GM21528 (cell line): ENCODE measurements at regions not wholly inside any gene's neighbourhood (a gene's known extent, or its start where the extent isn't known, plus 50 kb on each side); places are given as distances from the start of the nearest gene placed in this dataset.

Experiments
- ATAC-seq: cut with Tn5 transposase; IDR thresholded peaks from one replicate; pipeline ENCODE4 v1.9.1; 2021; ENCODE audit warnings: mild to moderate bottlenecking, moderate library complexity; ENCODE audit not compliant: unreplicated experiment, low FRiP score

DNA sequence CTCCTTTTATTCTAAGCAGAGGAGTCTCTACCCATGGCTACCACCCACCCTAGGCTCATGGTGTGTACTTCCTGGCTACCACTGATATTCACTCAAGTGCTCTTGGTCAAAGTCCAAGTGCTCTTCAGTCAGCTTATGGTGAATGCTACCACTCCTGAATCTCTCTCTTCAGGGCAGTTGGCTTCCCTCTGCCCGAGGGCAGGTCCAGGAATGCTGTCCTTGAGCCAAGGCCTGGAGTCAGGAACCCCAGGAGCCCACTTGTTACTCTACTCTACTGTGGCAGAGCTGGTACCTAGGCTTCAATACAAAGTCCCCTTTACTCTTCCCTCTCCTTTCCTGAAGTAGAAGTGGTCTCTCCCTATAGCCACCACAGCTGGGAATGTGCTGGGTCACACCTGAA, 226.0 kb downstream of the DIPK2A start:
- no peak for ATAC-seq

GRCh38 chr3:144200004-144200403, 228.4 kb downstream of the DIPK2A start:
- no peak for ATAC-seq

- ATAC-seq = no peak
These were observed 228.8 kb downstream of the DIPK2A start for GRCh38 chr3:144200466-144200865.

GRCh38 chr3:144221761-144222160, 250.1 kb downstream of the DIPK2A start:
- no peak for ATAC-seq

GRCh38 chr3:144229330-144229729, 257.7 kb downstream of the DIPK2A start:
- no peak for ATAC-seq

- ATAC-seq = no peak
These were observed 258.3 kb downstream of the DIPK2A start for GRCh38 chr3:144229953-144230352.

DNA sequence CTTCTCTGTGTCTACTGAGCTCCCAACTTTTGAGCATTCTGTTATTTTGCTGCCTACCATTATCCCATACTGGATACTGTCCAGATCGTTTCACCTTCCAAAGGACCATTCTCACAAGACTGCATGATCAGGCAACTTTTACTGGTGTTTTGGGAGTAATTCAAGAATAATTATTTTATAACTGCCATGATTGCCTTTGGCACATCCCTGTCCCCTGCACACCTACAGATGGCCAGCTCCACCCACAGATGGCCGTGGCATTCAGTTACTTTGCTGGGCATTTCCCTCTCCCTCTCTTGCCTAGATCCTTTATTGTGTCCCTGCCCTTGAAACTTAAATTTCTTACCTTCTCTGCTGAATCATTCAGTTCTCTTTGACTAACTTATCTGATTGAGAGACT, 263.9 kb downstream of the DIPK2A start:
- no peak for ATAC-seq

GRCh38 chr3:144237351-144237750, 265.7 kb downstream of the DIPK2A start:
- ATAC-seq = no peak

GRCh38 chr3:144241404-144241803, 269.8 kb downstream of the DIPK2A start:
- no peak for ATAC-seq

- ATAC-seq = no peak
These were observed 271.1 kb downstream of the DIPK2A start for GRCh38 chr3:144242747-144243146.

DNA sequence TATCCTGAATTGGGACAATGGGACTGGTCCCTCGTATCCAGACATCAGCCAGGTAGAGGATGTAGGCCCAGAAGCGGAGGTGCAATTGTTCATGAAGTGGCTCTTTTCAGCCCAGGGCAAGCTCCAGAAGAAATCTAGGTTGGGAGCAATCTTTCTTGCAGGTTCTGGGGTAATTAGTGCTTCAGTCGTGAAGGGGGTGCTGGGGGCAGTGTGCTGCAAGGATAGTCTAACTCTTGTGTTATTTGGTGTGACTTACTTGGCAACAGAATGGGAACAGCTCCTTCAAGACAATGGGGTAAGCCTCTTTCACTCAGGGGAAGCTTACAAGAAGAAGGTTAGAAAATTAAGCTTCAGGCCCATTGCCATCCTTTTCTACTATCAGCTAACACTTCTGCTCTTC, 273.0 kb downstream of the DIPK2A start:
- no peak for ATAC-seq

- no peak for ATAC-seq
These were observed 281.3 kb downstream of the DIPK2A start for GRCh38 chr3:144252896-144253295.

- ATAC-seq = no peak
These were observed 285.8 kb downstream of the DIPK2A start for GRCh38 chr3:144257381-144257780.

DNA sequence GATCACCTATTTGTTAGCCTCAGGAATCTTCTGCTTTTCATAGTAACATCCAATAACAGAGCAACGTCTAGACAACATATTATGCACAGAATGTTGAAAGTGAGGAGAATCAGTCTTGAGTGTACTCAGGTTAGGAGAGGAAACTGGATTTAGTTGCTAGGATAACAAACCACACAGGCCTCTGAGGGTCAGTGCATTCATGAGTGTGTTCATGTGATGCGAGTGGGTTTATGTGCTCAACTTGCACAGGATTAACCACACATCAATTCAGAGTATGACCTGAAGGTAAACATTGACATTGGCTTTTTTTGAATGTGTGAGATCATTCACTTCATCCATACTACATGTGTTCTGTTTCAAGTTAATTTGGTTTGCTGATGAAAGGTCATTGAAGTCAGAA, 287.6 kb downstream of the DIPK2A start:
- ATAC-seq = no peak

GRCh38 chr3:144263706-144264105, 292.1 kb downstream of the DIPK2A start:
- ATAC-seq = no peak

DNA sequence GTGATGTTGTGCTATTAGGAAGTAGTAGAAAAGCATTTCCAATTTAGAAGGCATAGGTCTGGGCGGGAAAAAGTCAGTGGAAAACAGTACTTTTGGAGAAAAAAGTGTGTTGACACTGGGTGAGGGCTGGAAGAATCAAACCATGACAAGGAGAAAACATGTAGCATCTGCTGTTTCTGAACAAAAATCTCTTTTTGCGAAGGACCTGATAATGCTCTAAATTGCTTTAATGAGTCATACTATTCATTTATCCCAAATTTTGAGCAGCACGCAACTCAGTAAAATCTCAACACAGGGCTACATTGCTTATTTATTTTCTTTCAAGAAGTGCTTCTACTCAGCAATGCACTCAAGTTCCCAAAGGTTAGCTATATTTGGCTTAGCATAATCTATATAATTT, 292.7 kb downstream of the DIPK2A start:
- no peak for ATAC-seq

DNA sequence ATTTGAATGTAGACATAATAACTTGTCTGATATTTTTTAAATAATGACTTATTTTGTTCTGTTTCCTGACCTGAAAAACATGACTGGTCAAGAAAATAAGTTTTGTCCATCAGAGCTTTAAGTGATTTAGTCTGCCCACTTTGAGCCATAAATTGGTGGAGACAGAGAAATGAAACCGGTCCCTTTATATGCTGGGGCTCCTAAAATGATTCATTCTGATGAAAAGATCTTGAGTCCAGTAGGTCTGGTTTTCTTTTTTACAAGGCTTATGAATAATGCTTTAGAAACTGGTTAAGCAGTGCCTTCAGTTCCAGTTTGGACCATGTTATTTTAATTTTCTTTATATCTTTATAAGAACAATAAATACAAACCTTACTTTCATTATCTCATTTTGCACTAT, 293.2 kb downstream of the DIPK2A start:
- ATAC-seq = no peak

GRCh38 chr3:144265542-144266100, 294.0 kb downstream of the DIPK2A start:
- no peak for ATAC-seq

GRCh38 chr3:144270100-144270499, 298.5 kb downstream of the DIPK2A start:
- ATAC-seq = no peak

DNA sequence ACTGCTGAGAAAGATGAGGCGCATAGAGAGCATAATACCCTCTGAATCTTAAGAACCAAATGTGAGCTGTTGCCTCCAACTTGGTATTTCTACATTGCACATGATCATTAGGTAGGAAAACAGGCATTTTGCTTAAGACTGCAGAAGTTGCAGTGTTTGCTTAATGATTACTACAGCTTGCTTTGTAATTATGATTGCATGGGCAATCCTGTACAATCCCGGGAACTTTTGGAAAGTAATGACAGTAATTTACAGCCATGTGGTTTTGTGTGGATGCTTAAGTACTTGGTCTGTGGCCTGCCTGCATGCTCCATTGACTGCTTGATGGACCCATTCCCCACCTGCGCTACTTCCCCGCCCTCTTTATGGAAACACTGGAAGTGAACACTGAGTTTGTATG, 301.1 kb downstream of the DIPK2A start:
- no peak for ATAC-seq

DNA sequence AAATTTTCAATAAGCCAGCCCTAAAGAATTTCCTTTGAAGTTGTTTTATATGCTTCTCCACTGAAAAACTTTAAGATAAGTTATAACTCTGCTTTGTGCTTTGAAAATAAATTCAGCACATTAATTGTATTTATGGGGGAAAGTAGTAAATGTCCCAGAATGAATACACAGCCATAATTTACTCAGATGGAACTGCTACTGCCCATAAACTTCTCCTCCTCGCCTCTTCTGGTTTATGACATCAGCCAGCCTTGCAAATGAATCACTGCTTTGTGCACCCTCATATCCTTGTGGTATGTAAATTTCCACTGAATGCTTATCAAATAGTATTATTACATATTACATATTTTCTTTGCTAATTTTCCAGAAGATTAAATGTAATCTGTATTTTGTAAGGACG, 302.0 kb downstream of the DIPK2A start:
- ATAC-seq = no peak

DNA sequence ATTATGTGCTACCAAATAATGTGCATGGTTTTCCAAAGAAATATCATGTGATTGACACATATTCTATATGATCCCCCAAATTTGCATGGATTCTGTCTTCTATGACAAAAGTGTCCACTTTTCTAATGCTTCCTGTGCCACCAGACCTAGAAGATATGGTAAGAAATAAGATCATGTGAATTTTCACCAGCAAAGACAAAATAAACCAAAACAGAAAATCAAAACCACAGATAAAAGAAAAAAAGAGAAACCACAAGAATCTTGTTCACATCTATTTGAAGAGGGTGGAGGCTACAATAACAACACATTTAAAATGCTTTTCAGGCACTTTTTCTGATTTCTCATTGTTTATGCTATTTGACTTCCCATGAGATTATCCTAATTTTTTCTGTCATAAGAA, 303.4 kb downstream of the DIPK2A start:
- ATAC-seq = no peak

GRCh38 chr3:144282313-144282712, 310.7 kb downstream of the DIPK2A start:
- no peak for ATAC-seq
